Calu3 (cell line): ENCODE measurements at regions not wholly inside any gene's neighbourhood (a gene's known extent, or its start where the extent isn't known, plus 50 kb on each side); places are given as distances from the start of the nearest gene placed in this dataset.
A peak's percentile ranks its signal among the peaks of the same experiment; 100 is the strongest.

Source experiments
- BruUV-seq: library from RNA; stranded (reverse); fragments of 400-500 nt; replicated peaks from 2 replicates; lab custom pipeline; 2021; lab: Mats Ljungman, UMichigan
- CTCF ChIA-PET: fragments of 300-600 bp; sonication (Branson Sonifier 250); formaldehyde crosslinking; loops from one replicate; lab custom pipeline; 2022; ENCODE audit warnings: antibody characterized with exemption; lab: Charles Lee
- DNase-seq: peaks from one replicate; pipeline ENCODE4 v3.0.0; 2022
- H3K27ac Mint-ChIP-seq: one replicate; pipeline ENCODE4 v1.8.0; 2022; ENCODE audit warnings: mixed read lengths; ENCODE audit not compliant: unreplicated experiment
- H3K27me3 Mint-ChIP-seq: one replicate; pipeline ENCODE4 v1.8.0; 2022; ENCODE audit warnings: mixed read lengths; ENCODE audit not compliant: unreplicated experiment
- H3K36me3 Mint-ChIP-seq: one replicate; pipeline ENCODE4 v1.8.0; 2022; ENCODE audit warnings: mild to moderate bottlenecking, moderate library complexity, mixed read lengths; ENCODE audit not compliant: insufficient read depth, unreplicated experiment
- H3K4me1 Mint-ChIP-seq: one replicate; pipeline ENCODE4 v1.8.0; 2022; ENCODE audit warnings: mild to moderate bottlenecking, low read depth, mixed read lengths; ENCODE audit not compliant: unreplicated experiment
- H3K4me3 Mint-ChIP-seq: one replicate; pipeline ENCODE4 v1.8.0; 2022; ENCODE audit warnings: mild to moderate bottlenecking, low read depth, moderate library complexity, mixed read lengths; ENCODE audit not compliant: unreplicated experiment
- H3K9me3 Mint-ChIP-seq: one replicate; pipeline ENCODE4 v1.8.0; 2022; ENCODE audit warnings: low read depth, mixed read lengths; ENCODE audit not compliant: unreplicated experiment
- intact Hi-C: fragments of 100-400 bp; cut with micrococcal nuclease; formaldehyde crosslinking; loops from one replicate; pipeline ENCODE4 v1.10.0; 2022; ENCODE audit not compliant: unreplicated experiment
- TF ChIP-seq, protein P1 (sequence below): fragments of 200-600 bp; IDR thresholded peaks from one replicate; pipeline ENCODE4 v1.8.0; 2022; ENCODE audit warnings: antibody characterized with exemption; ENCODE audit not compliant: unreplicated experiment

DNA sequence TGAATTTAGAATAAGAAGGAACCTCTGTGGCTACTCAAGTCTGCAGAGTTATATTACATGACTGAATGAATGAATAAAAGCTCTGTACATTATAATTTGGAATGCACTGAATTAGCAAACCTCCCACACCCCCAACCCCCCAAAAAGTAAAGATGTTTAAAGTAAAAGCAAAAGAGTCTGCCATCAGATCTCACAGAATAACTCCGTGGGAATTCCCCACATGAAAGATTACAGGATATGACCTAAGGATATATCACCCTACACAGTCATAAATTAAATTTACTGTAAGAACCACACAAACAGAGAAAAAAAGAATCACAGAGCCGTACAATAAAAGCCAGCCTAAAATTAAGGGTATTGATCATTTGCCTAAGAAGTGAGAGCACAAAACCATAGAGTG is 587.3 kb downstream of the PTPRC start:
- no TSS peak for BruUV-seq
- Mint-ChIP-seq H3K4me1 (peaks cover 11% of the 10 kb centered on the region), H3K27me3 (no peaks in the 10 kb centered on the region), H3K36me3 (no peaks in the 10 kb centered on the region), H3K9me3 (peaks cover 4% of the 10 kb centered on the region), H3K27ac (peak overlapping the region; percentile 17), H3K4me3 (no peak overlapping the region)
- DNase-seq, result no peak
- TF ChIP-seq, protein P1, sequence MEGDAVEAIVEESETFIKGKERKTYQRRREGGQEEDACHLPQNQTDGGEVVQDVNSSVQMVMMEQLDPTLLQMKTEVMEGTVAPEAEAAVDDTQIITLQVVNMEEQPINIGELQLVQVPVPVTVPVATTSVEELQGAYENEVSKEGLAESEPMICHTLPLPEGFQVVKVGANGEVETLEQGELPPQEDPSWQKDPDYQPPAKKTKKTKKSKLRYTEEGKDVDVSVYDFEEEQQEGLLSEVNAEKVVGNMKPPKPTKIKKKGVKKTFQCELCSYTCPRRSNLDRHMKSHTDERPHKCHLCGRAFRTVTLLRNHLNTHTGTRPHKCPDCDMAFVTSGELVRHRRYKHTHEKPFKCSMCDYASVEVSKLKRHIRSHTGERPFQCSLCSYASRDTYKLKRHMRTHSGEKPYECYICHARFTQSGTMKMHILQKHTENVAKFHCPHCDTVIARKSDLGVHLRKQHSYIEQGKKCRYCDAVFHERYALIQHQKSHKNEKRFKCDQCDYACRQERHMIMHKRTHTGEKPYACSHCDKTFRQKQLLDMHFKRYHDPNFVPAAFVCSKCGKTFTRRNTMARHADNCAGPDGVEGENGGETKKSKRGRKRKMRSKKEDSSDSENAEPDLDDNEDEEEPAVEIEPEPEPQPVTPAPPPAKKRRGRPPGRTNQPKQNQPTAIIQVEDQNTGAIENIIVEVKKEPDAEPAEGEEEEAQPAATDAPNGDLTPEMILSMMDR, result no peak
- intact Hi-C loops, result loop anchor here (10.0 kb wide), 1 partner anchor 1141 kb away; no protein-coding TSS in a partner anchor
- CTCF ChIA-PET, result interaction anchor here (1.1 kb wide), 1 partner anchor 10 kb away, joined by 3 read pairs; no protein-coding TSS in a partner anchor

DNA sequence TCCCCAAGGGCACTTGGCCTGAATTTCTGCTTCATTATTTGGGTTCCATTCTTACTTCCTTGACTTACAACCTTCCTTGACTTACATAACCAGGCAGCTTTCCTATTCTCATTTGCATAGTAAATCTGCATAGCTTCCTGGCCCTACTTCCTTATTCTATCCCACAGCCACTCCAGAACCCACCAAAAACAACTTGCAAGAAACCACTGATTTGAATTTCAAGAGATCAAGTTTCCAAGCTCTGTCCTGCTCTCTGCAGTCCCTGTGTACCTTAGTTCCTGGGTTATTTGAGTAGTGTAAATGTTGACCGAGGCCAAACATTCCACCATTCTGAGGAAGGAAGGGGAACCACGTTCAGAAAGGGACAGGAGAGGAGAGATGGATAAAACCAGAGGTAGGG is 603.3 kb downstream of the PTPRC start:
- BruUV-seq, result no TSS peak
- DNase-seq, result peak; percentile 26
- CTCF ChIA-PET, result interaction anchor here (0.6 to 1.2 kb wide), 3 partner anchors 21 to 119 kb away, joined by 3 read pairs; no protein-coding TSS in a partner anchor
- Mint-ChIP-seq H3K27ac (no peak overlapping the region), H3K9me3 (peaks cover 3% of the 10 kb centered on the region), H3K36me3 (no peaks in the 10 kb centered on the region), H3K27me3 (no peaks in the 10 kb centered on the region), H3K4me3 (no peak overlapping the region), H3K4me1 (peaks cover 28% of the 10 kb centered on the region)
- TF ChIP-seq, protein P1, result no peak
- intact Hi-C loops, result loop anchor here (2.0 to 10.0 kb wide), 4 partner anchors 129 to 470 kb away; no protein-coding TSS in a partner anchor

DNA sequence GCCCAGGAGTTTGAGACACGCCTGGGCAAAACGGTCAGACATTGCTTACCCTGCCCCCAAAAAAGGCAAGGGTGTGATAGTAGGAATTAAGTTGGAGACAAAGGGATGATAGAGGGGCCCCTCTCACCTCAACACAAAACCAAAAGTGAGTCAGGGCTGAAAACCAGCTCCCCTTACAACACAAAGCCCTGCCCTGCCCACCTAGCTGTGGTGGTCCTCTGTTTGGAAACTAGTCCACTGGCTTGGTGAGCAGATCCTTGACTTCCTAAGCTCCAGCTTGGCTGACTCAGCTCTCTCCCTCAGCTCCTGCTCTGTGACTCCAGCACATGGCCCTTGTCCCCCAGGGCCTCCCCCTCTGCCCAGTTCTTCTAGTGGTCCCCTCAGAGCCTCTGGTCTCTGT is 603.8 kb downstream of the PTPRC start:
- TF ChIP-seq, protein P1, result no peak
- H3K4me1 Mint-ChIP-seq, result peaks cover 30% of the 10 kb centered on the region
- peaks cover 3% of the 10 kb centered on the region for H3K9me3 Mint-ChIP-seq
- H3K36me3 Mint-ChIP-seq, result no peaks in the 10 kb centered on the region
- no peak overlapping the region for H3K4me3 Mint-ChIP-seq
- CTCF ChIA-PET, result interaction anchor here (0.6 to 1.2 kb wide), 3 partner anchors 21 to 120 kb away, joined by 3 read pairs; no protein-coding TSS in a partner anchor
- DNase-seq, result no peak
- no peak overlapping the region for H3K27ac Mint-ChIP-seq
- no peaks in the 10 kb centered on the region for H3K27me3 Mint-ChIP-seq
- intact Hi-C loops, result loop anchor here (2.0 to 10.0 kb wide), 4 partner anchors 130 to 470 kb away; no protein-coding TSS in a partner anchor
- no TSS peak for BruUV-seq

DNA sequence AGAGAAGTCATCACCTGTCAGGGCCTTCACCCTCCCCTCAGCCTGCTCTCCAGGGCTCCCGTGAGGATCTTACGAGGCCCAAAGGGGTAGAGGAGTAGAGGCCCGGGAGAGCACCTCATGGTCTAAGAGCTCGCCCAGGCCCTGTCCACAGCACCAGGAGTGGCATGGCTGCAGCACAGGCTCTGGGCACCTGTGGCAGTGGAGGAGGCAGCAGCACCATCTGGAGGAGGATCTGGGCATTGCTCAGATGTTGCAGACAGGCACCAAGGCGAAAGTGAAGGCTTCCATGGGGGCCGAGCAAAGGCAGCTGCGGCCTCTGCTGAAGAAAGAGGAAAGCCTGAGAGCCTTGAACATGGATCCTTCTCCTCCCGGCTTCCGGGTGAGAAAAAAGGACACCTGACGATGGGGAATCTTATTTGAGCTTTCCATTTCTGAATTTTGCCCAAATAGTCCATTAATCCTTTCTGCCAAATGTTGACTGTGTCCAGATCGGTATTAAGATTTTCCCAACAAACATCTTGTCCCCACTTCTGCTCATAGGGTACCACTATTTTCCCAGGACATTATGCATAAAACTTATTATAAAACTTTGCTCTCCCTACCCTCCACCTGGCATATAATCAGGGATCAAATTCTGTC is 604.7 kb downstream of the PTPRC start:
- H3K9me3 Mint-ChIP-seq, result peaks cover 3% of the 10 kb centered on the region
- H3K27me3 Mint-ChIP-seq, result no peaks in the 10 kb centered on the region
- TF ChIP-seq, protein P1, result peak; percentile 69
- H3K36me3 Mint-ChIP-seq, result no peaks in the 10 kb centered on the region
- no peak overlapping the region for H3K27ac Mint-ChIP-seq
- no peak overlapping the region for H3K4me3 Mint-ChIP-seq
- CTCF ChIA-PET, result interaction anchor here (0.6 to 1.2 kb wide), 4 partner anchors 20 to 339 kb away, joined by 3 to 5 read pairs (median 4); no protein-coding TSS in a partner anchor
- intact Hi-C loops, result loop anchor here (2.0 to 10.0 kb wide), 4 partner anchors 131 to 471 kb away; no protein-coding TSS in a partner anchor
- peak; percentile 83 for DNase-seq
- BruUV-seq, result no TSS peak
- H3K4me1 Mint-ChIP-seq, result peaks cover 38% of the 10 kb centered on the region
